ENCODE measurements at regions not wholly inside any gene's neighbourhood (a gene's known extent, or its start where the extent isn't known, plus 50 kb on each side); places are given as distances from the start of the nearest gene placed in this dataset.

GRCh38 chr4:184892999-184893398 lies 67.2 kb upstream of the ACSL1 start:
- TF ChIP-seq CTCF (IDR thresholded peaks at IDR 0.05; ENCODE audit: poor library complexity) (no peak), EZH2 (IDR thresholded peaks at IDR 0.05; ENCODE audit: borderline replicate concordance) (no peak), EZH2phosphoT487 (IDR thresholded peaks at IDR 0.05; ENCODE audit: low read depth, severe bottlenecking, unreplicated experiment) (no peak)
- Histone ChIP-seq H3K9me2 (replicated peaks; ENCODE audit: insufficient read depth) (no peaks in the 10 kb centered on the region), H3K9me3 (ENCODE audit: low read depth) (no peaks in the 10 kb centered on the region), H3K4me2 (no peak overlapping the region), H2AFZ (no peak overlapping the region), H4K20me1 (ENCODE audit: insufficient read depth, poor library complexity, severe bottlenecking) (no peaks in the 10 kb centered on the region), H3K4me3 (no peak overlapping the region), H3K27me3 (no peaks in the 10 kb centered on the region), H3K79me2 (no peaks in the 10 kb centered on the region), H3K27ac (no peak overlapping the region), H3K4me1 (ENCODE audit: insufficient read depth) (no peaks in the 10 kb centered on the region), H3K36me3 (replicated peaks; ENCODE audit: insufficient read depth, low read depth) (no peaks in the 10 kb centered on the region)
- no peak for DNase-seq (ENCODE audit: low spot score)
- WGBS (ENCODE audit: low lambda C conversion rate, missing lambda C conversion rate) = 89% methylated on average over 3 of the region's 3 CpGs

GRCh38 chr4:184893801-184894571 lies 68.2 kb upstream of the ACSL1 start:
- H4K20me1 ChIP-seq (ENCODE audit: insufficient read depth, poor library complexity, severe bottlenecking) = no peaks in the 10 kb centered on the region
- no peak overlapping the region for H3K27ac ChIP-seq
- H3K4me1 ChIP-seq (ENCODE audit: insufficient read depth) = no peaks in the 10 kb centered on the region
- H3K79me2 ChIP-seq = no peaks in the 10 kb centered on the region
- H3K9me2 ChIP-seq (replicated peaks; ENCODE audit: insufficient read depth) = no peaks in the 10 kb centered on the region
- no peaks in the 10 kb centered on the region for H3K9me3 ChIP-seq (ENCODE audit: low read depth)
- TF ChIP-seq CTCF (IDR thresholded peaks at IDR 0.05; ENCODE audit: poor library complexity) (no peak), EZH2phosphoT487 (IDR thresholded peaks at IDR 0.05; ENCODE audit: low read depth, severe bottlenecking, unreplicated experiment) (no peak), EZH2 (IDR thresholded peaks at IDR 0.05; ENCODE audit: borderline replicate concordance) (no peak)
- no peak for DNase-seq (ENCODE audit: low spot score)
- H3K4me3 ChIP-seq = no peak overlapping the region
- no peak overlapping the region for H2AFZ ChIP-seq
- H3K4me2 ChIP-seq = no peak overlapping the region
- 88% methylated on average over 10 of the region's 10 CpGs for WGBS (ENCODE audit: low lambda C conversion rate, missing lambda C conversion rate)
- H3K27me3 ChIP-seq = no peaks in the 10 kb centered on the region
- no peaks in the 10 kb centered on the region for H3K36me3 ChIP-seq (replicated peaks; ENCODE audit: insufficient read depth, low read depth)

GRCh38 chr4:184895012-184895695 lies 69.4 kb upstream of the ACSL1 start:
- H3K4me2 ChIP-seq = no peak overlapping the region
- no peak overlapping the region for H2AFZ ChIP-seq
- no peak overlapping the region for H3K27ac ChIP-seq
- no peaks in the 10 kb centered on the region for H3K9me3 ChIP-seq (ENCODE audit: low read depth)
- no peaks in the 10 kb centered on the region for H3K9me2 ChIP-seq (replicated peaks; ENCODE audit: insufficient read depth)
- H3K4me1 ChIP-seq (ENCODE audit: insufficient read depth) = no peaks in the 10 kb centered on the region
- 81% methylated on average over 7 of the region's 7 CpGs for WGBS (ENCODE audit: low lambda C conversion rate, missing lambda C conversion rate)
- H3K79me2 ChIP-seq = no peaks in the 10 kb centered on the region
- TF ChIP-seq EZH2 (IDR thresholded peaks at IDR 0.05; ENCODE audit: borderline replicate concordance) (no peak), CTCF (IDR thresholded peaks at IDR 0.05; ENCODE audit: poor library complexity) (no peak), EZH2phosphoT487 (IDR thresholded peaks at IDR 0.05; ENCODE audit: low read depth, severe bottlenecking, unreplicated experiment) (no peak)
- H3K4me3 ChIP-seq = no peak overlapping the region
- no peaks in the 10 kb centered on the region for H3K27me3 ChIP-seq
- DNase-seq (ENCODE audit: low spot score) = no peak
- H4K20me1 ChIP-seq (ENCODE audit: insufficient read depth, poor library complexity, severe bottlenecking) = no peaks in the 10 kb centered on the region
- no peaks in the 10 kb centered on the region for H3K36me3 ChIP-seq (replicated peaks; ENCODE audit: insufficient read depth, low read depth)
